GM10266 (cell line): ENCODE measurements at regions not wholly inside any gene's neighbourhood (a gene's known extent, or its start where the extent isn't known, plus 50 kb on each side); places are given as distances from the start of the nearest gene placed in this dataset.
A peak's percentile ranks its signal among the peaks of the same experiment; 100 is the strongest.

ENCODE experiments used
- DNase-seq: peaks from one replicate; pipeline ENCODE4 v3.0.0; 2012; ENCODE audit errors: extremely low spot score
- TF ChIP-seq, protein P1 (sequence below): IDR thresholded peaks from 2 replicates; pipeline ENCODE4 v1.5.1; 2012; ENCODE audit warnings: mild to moderate bottlenecking, low read depth; ENCODE audit not compliant: control insufficient read depth, insufficient read depth; ENCODE audit errors: missing control alignments

DNA sequence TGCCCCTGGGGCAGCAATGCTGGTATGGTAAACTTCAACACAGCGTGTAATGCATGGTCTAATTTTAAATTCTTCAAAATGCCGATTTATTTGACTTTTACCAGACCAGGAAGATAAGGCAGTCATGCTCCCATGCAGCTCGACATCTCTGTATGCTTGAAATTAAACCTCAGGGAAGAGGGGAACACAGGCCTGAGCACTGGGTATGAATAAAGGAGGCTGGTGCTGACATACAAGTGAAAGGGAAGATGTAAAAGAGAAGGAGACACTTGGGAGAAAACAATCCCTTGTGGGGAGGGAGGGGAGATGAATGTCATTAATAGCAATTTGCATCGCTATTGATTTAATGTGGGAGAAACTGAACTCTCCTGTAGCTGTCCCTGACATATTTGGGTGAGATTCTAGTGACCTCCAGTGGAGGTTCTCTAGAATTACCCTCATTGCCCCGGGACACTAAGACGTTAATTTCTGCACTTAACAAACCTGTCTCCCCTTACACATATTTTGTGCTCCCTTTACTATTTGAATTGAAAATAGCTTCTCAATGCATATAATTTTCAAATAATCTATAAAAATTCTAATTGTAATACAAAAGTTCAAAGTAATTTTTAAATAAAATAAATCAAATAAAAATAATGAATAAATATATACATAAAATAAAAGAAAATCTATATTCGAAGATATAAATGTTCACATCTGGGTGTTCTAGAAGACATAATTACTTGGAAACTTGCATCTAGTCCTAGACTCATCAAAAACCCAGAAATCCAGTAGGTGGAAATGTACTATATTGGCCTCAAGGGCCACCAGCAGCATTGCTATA lies 283.1 kb downstream of the LMX1A start:
- TF ChIP-seq, protein P1, sequence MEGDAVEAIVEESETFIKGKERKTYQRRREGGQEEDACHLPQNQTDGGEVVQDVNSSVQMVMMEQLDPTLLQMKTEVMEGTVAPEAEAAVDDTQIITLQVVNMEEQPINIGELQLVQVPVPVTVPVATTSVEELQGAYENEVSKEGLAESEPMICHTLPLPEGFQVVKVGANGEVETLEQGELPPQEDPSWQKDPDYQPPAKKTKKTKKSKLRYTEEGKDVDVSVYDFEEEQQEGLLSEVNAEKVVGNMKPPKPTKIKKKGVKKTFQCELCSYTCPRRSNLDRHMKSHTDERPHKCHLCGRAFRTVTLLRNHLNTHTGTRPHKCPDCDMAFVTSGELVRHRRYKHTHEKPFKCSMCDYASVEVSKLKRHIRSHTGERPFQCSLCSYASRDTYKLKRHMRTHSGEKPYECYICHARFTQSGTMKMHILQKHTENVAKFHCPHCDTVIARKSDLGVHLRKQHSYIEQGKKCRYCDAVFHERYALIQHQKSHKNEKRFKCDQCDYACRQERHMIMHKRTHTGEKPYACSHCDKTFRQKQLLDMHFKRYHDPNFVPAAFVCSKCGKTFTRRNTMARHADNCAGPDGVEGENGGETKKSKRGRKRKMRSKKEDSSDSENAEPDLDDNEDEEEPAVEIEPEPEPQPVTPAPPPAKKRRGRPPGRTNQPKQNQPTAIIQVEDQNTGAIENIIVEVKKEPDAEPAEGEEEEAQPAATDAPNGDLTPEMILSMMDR, result peak; percentile 57
- DNase-seq, result peak; percentile 46

- DNase-seq, result no peak
- TF ChIP-seq, protein P1, result no peak
Observed at GRCh38 chr1:165070675-165071074, 285.8 kb downstream of the LMX1A start.

DNA sequence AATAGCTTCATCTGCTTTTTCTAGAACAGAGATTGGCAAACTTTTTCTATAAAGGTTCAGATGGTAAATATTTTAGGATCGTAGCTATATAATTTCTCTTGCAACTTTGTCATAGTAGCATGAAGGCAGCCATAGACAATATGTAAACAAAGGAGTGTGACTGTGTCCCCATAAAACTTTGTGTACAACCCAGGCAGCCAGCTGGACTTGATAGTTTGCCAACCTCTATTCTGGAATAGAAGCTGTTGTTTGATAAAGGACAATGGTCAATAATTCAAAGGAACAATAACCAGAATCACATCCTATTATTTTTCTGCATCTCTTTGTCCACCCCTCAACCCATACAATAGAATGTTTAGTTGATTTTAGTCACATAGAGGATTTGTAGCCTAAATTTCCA lies 286.7 kb downstream of the LMX1A start:
- TF ChIP-seq, protein P1, result no peak
- no peak for DNase-seq

DNA sequence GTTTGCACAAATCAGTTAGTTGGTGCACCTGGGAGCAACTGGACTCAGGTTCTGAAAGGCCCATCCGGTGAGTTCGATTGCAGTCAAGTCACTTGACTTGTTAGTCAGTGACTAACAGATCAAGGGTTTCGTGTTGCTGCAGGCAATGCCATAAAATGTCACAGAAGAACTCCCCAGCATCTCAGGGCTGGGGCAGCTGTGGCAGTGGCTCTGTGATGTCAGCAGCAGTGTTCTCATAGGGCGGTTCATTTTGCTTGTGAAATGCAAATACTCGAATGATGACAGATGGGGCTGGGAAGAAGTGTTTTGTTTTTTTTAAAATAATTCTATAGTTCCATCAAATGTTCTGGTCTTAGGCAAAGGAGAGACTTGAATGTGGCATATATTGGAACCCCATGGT lies 287.8 kb downstream of the LMX1A start:
- TF ChIP-seq, protein P1, result no peak
- DNase-seq, result no peak

GRCh38 chr1:165067829-165068228 lies 288.7 kb downstream of the LMX1A start:
- DNase-seq, result no peak
- TF ChIP-seq, protein P1, result no peak

DNA sequence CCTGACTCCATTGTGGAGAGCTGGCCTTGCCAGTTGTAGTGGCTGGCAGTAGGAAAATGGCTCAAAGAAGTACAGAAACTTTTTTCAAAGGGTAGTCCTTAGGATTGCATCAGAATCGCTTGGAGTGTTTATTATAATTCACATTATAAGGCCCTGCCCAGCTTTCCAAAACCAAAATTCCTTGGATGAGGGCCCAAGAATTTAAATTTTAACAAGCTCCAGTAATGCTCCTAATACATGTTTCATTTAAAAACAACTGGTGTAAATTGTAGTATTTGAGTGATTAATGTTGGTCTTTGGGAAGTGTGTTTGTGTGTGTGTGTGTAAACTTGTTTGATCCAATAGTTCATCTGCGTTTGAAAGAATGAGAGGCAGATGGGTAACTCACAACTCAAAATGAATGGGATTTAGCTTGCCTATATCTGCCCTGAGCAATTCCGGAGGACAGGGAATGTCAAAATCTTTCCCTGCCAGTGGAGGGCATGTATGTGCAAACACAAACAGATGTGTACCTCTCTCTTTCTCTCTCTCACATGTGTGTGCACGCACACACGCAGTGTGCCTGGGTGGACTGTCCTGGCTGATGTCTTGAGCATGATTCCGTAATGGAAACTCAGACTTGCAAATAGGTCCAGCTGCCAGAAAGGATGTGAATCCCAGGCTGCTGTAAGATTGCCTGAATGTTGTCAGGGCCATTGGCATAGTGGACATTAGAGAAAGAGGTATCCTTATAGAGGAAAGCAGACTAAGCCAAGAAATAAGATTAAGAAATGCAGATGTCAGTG lies 293.1 kb downstream of the LMX1A start:
- DNase-seq, result no peak
- TF ChIP-seq, protein P1, result no peak

- TF ChIP-seq, protein P1, result no peak
- DNase-seq, result no peak
Observed at GRCh38 chr1:165062346-165062745, 294.2 kb downstream of the LMX1A start.
